Upper lobe of right lung (tissue), 1 donor: ENCODE measurements at regions not wholly inside any gene's neighbourhood (a gene's known extent, or its start where the extent isn't known, plus 50 kb on each side); places are given as distances from the start of the nearest gene placed in this dataset.

ENCODE experiments used
- ATAC-seq: fragments of 200-7000 bp; cut with Tn5 transposase; one replicate; pipeline ENCODE4 v1.9.1; 2020; ENCODE audit warnings: mild to moderate bottlenecking, moderate library complexity
- DNase-seq: peaks from one replicate; pipeline ENCODE4 v3.0.0-alpha.2; 2020
- H3K27ac ChIP-seq: fragments of 200-600 bp; one replicate; pipeline ENCODE4 v1.8.0; 2022
- H3K27me3 ChIP-seq: fragments of 200-600 bp; one replicate; pipeline ENCODE4 v1.8.0; 2022; ENCODE audit warnings: mild to moderate bottlenecking
- H3K36me3 ChIP-seq: fragments of 200-600 bp; one replicate; pipeline ENCODE4 v1.8.0; 2022
- H3K4me1 ChIP-seq: fragments of 200-600 bp; one replicate; pipeline ENCODE4 v1.8.0; 2022
- H3K4me3 ChIP-seq: fragments of 200-600 bp; one replicate; pipeline ENCODE4 v1.8.0; 2022; ENCODE audit warnings: mild to moderate bottlenecking
- H3K9me3 ChIP-seq: fragments of 200-600 bp; one replicate; pipeline ENCODE4 v1.8.0; 2022
- intact Hi-C: fragments of 100-400 bp; cut with DNase I; formaldehyde crosslinking; loops from one replicate; pipeline ENCODE4 v1.11.0; 2022
- TF ChIP-seq, protein P1 (sequence below): fragments of 200-600 bp; IDR thresholded peaks from one replicate; pipeline ENCODE4 v1.8.0; 2022; ENCODE audit warnings: antibody characterized with exemption
- donor health status: DM: no; HTN: yes; CAD: no; lungs with severe emphysema.

GRCh38 chr3:59540241-59540640 is 490.4 kb upstream of the CFAP20DC start:
- Histone ChIP-seq H3K9me3 (no peaks in the 10 kb centered on the region), H3K36me3 (no peaks in the 10 kb centered on the region), H3K4me1 (no peaks in the 10 kb centered on the region), H3K27me3 (no peaks in the 10 kb centered on the region), H3K4me3 (no peak overlapping the region), H3K27ac (no peak overlapping the region)
- ATAC-seq (no peak), DNase-seq (no peak)
- TF ChIP-seq, protein P1, sequence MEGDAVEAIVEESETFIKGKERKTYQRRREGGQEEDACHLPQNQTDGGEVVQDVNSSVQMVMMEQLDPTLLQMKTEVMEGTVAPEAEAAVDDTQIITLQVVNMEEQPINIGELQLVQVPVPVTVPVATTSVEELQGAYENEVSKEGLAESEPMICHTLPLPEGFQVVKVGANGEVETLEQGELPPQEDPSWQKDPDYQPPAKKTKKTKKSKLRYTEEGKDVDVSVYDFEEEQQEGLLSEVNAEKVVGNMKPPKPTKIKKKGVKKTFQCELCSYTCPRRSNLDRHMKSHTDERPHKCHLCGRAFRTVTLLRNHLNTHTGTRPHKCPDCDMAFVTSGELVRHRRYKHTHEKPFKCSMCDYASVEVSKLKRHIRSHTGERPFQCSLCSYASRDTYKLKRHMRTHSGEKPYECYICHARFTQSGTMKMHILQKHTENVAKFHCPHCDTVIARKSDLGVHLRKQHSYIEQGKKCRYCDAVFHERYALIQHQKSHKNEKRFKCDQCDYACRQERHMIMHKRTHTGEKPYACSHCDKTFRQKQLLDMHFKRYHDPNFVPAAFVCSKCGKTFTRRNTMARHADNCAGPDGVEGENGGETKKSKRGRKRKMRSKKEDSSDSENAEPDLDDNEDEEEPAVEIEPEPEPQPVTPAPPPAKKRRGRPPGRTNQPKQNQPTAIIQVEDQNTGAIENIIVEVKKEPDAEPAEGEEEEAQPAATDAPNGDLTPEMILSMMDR, result no peak
- intact Hi-C loops, result no loop called here

GRCh38 chr3:59538753-59539432 is 489.1 kb upstream of the CFAP20DC start:
- no peak overlapping the region for H3K4me3 ChIP-seq
- no peak overlapping the region for H3K27ac ChIP-seq
- TF ChIP-seq, protein P1, result no peak
- no peaks in the 10 kb centered on the region for H3K27me3 ChIP-seq
- intact Hi-C loops, result no loop called here
- ATAC-seq (no peak), DNase-seq (no peak)
- H3K9me3 ChIP-seq, result no peaks in the 10 kb centered on the region
- H3K36me3 ChIP-seq, result no peaks in the 10 kb centered on the region
- no peaks in the 10 kb centered on the region for H3K4me1 ChIP-seq

DNA sequence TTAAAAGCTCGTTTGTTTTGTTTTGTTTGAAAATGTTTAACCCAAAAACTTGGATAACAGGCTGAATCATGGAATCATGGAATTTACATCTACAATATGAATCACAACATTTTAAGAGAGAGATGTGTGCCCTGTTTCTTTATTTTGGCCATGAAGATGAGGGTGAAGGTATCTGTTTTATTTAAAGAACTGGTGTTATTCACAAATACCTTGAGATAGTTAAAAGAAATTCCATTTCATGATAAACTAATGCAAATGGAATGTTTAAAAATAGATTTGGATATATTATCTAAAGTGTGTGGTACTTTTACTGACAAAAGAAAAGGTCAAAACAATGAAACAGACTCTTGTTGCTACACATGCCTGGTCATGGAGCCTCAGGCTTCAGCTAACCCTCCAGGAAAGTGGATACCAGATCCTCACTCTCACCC is 486.0 kb upstream of the CFAP20DC start:
- Histone ChIP-seq H3K9me3 (no peaks in the 10 kb centered on the region), H3K27ac (no peak overlapping the region), H3K36me3 (no peaks in the 10 kb centered on the region), H3K4me1 (no peaks in the 10 kb centered on the region), H3K4me3 (no peak overlapping the region), H3K27me3 (peaks cover 4% of the 10 kb centered on the region)
- ATAC-seq (no peak), DNase-seq (no peak)
- TF ChIP-seq, protein P1, result no peak
- intact Hi-C loops, result no loop called here

- H3K4me1 ChIP-seq, result no peaks in the 10 kb centered on the region
- intact Hi-C loops, result no loop called here
- H3K27me3 ChIP-seq, result peaks cover 4% of the 10 kb centered on the region
- TF ChIP-seq, protein P1, result no peak
- H3K4me3 ChIP-seq, result no peak overlapping the region
- no peaks in the 10 kb centered on the region for H3K36me3 ChIP-seq
- no peak overlapping the region for H3K27ac ChIP-seq
- ATAC-seq, result no peak
- DNase-seq, result no peak
- no peaks in the 10 kb centered on the region for H3K9me3 ChIP-seq
These were observed 482.2 kb upstream of the CFAP20DC start for GRCh38 chr3:59531994-59532393.

DNA sequence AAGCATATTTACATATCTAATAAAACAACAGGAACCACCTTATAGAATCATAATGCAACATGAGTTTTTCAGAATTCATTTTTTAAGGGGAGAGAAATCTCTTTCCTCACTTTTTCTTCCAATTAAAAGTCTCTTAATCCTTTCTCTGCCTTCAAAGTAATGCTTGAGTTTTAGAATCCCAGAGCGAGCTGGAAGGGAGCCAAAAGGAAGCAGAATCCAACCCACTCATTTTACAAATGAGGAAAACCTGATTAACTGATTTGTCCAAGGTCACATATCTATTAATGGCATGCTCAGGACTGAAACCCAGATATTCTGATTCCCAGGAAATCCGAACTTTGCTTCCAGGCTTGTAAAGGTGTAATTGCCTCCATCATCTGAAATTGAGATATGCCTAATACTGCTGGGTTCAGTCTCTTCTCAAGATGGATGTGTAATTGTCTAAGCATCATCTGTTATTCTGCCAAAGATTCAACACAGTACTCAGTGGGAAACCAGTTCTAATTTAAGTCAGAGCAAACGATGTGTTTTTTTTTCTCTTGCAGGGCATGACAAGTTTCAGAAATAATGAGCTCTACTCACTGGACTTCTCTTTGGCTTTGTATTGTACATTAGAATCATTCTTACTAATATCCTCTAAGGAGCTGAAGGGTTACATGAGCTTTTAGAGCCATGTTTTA is 481.4 kb upstream of the CFAP20DC start:
- H3K9me3 ChIP-seq, result no peaks in the 10 kb centered on the region
- intact Hi-C loops, result no loop called here

More for the DNA sequence above, 481.4 kb upstream of the CFAP20DC start:
- Histone ChIP-seq H3K4me3 (no peak overlapping the region), H3K27me3 (peaks cover 4% of the 10 kb centered on the region), H3K27ac (no peak overlapping the region), H3K4me1 (no peaks in the 10 kb centered on the region), H3K36me3 (no peaks in the 10 kb centered on the region)
- ATAC-seq, result no peak
- no peak for DNase-seq
- TF ChIP-seq, protein P1, result no peak
